ENCODE measurements at regions not wholly inside any gene's neighbourhood (a gene's known extent, or its start where the extent isn't known, plus 50 kb on each side); places are given as distances from the start of the nearest gene placed in this dataset.

DNA sequence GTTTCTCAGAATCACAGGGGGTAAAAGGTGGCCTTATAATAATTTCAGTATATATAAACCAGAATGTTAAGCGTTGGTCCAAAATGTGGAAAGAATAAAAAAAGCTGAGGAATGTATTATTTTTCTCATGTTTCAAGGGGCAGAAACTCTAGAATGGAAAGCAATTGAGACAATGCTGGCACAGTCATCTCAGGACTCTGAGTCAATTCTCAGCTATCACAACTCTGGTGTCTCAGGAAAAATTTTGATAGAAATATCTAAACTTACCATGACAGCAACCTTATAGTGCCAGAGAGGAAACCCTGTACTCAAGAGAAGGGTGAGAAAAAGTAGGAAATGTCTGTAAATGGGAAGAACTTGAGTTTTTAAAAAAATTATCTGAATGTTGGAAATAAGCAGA lies 1189.4 kb upstream of the NUDT12 start:
- TF ChIP-seq, protein P1, sequence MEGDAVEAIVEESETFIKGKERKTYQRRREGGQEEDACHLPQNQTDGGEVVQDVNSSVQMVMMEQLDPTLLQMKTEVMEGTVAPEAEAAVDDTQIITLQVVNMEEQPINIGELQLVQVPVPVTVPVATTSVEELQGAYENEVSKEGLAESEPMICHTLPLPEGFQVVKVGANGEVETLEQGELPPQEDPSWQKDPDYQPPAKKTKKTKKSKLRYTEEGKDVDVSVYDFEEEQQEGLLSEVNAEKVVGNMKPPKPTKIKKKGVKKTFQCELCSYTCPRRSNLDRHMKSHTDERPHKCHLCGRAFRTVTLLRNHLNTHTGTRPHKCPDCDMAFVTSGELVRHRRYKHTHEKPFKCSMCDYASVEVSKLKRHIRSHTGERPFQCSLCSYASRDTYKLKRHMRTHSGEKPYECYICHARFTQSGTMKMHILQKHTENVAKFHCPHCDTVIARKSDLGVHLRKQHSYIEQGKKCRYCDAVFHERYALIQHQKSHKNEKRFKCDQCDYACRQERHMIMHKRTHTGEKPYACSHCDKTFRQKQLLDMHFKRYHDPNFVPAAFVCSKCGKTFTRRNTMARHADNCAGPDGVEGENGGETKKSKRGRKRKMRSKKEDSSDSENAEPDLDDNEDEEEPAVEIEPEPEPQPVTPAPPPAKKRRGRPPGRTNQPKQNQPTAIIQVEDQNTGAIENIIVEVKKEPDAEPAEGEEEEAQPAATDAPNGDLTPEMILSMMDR (conservative IDR thresholded peaks at IDR 0.05; ENCODE audit: low read depth, low read length), result no peak
- no peak for TF ChIP-seq EZH2 (IDR thresholded peaks at IDR 0.05; ENCODE audit: borderline replicate concordance, low read depth, low read length, poor library complexity, severe bottlenecking)

Data from A673 (cell line).